ENCODE measurements at regions not wholly inside any gene's neighbourhood (a gene's known extent, or its start where the extent isn't known, plus 50 kb on each side); places are given as distances from the start of the nearest gene placed in this dataset.

DNA sequence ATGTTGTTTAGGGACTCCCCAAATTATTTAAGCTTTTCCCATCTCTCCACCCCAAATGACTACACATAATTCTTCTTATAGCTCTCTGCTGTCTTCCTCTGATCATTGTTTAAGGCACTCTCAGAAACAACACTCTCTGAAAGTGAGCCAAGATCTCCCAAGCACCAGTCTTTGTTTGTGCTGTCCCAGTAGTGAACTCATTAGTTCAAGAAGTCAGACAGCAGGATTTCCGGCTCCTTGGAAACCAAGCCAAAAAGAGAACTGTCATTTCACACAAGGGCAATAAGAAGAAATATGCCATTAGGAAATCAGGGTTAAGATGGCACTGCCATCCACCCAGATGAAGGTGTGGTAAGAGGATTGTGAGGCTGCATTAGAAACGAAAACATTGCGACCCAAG, 83.1 kb downstream of the FZD1 start:
- TF ChIP-seq, protein P1, sequence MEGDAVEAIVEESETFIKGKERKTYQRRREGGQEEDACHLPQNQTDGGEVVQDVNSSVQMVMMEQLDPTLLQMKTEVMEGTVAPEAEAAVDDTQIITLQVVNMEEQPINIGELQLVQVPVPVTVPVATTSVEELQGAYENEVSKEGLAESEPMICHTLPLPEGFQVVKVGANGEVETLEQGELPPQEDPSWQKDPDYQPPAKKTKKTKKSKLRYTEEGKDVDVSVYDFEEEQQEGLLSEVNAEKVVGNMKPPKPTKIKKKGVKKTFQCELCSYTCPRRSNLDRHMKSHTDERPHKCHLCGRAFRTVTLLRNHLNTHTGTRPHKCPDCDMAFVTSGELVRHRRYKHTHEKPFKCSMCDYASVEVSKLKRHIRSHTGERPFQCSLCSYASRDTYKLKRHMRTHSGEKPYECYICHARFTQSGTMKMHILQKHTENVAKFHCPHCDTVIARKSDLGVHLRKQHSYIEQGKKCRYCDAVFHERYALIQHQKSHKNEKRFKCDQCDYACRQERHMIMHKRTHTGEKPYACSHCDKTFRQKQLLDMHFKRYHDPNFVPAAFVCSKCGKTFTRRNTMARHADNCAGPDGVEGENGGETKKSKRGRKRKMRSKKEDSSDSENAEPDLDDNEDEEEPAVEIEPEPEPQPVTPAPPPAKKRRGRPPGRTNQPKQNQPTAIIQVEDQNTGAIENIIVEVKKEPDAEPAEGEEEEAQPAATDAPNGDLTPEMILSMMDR (IDR thresholded peaks at IDR 0.05; ENCODE audit: insufficient read depth, low read length, poor library complexity, severe bottlenecking), result no peak
- TF ChIP-seq EZH2phosphoT487 (conservative IDR thresholded peaks at IDR 0.05; ENCODE audit: low read length), result no peak

Data from SU-DHL-6 (cell line).